NCI-H2029 (cell line): ENCODE measurements at regions not wholly inside any gene's neighbourhood (a gene's known extent, or its start where the extent isn't known, plus 50 kb on each side); places are given as distances from the start of the nearest gene placed in this dataset.
"Not testable (repeated sequence)": the region's sequence is repeated elsewhere in the genome, so short reads cannot be mapped to it uniquely, and the experiment has no call there.

Experiments used
- DNase-seq: peaks from one replicate; lab custom pipeline; 2025; lab: John Stamatoyannopoulos, UW

DNA sequence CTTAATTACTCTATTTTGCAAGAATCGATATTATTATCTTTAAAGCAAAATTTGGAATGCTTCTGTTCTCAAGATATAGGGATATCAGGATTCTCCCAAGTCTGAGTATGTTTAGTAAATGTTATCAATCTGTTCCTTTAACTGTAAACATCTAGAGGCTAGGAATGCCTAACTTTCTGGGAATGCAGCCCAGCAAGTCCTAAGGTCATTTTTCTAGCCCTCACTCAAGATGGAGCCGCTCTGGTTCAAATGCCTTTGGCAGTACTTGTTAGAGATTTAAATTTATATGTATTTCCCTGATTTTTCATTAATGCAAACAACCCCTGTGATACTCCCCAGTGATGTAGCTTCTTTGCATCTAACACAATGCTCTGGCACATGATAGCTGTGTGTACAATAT lies 623.8 kb upstream of the LCORL start:
- DNase-seq = no peak

DNA sequence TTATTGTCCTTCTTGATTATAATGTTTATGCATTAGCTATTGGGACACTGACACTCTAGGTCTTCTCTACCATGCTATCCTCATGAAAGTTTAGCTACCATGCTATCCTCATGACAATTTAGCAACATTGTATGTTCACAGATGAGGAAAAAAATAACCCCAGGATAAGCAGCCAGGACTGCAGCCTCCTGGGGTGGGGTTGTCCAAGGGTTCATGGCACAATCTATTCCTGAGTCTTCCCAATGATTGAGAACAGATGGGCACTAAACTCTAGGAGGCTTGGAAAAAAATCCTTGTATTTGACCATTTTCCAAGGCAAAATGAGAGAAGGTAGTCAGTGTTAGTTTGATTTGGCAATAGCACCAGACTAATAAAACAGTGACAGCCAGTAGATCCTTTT lies 619.8 kb upstream of the LCORL start:
- DNase-seq = no peak

DNA sequence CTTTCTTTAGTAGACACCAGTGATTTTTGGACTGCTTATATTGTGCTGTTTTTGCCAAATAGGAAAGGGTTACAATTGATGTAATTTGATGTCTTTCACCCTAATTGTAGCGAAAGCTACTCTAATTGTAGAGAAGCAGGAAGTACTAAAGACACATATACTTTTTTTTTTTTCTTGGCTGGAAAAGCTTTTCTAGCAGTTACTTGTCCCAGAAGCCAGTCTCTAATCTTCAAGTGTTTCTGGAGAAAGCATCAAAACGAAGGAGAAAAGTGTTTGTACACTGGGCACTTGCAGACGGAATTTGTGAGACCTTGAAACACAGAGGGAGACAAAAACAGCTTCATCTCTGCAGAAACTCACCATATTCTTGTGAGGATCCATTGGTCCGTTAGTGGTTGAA lies 616.5 kb upstream of the LCORL start:
- DNase-seq = no peak

DNA sequence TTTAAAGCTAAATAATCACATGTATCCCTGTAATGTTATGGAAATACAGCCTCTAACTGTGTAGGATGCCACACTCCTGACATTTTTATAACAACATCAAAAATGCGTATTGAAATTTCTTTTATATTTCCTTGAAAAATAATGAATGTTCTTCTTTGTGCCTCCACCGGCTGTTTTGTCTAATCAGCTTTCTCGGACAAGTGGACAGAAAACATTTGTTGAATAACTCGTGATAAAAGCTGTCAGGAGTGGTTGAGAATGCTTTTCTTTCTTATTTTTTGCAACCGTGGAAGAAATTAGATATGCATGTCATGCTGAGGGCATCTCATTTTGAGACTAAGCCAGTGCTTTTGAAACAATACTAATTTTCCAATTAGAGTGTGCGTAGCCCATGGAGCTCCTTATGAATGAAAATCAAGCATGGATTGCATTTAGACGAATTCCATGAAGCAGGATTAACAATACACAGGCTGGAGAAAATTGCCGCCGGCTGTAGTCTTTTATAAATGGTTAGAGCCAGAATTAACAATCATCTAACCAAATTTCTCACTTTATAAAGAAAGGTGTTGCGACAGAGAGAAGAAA lies 614.5 kb upstream of the LCORL start:
- no peak for DNase-seq

DNA sequence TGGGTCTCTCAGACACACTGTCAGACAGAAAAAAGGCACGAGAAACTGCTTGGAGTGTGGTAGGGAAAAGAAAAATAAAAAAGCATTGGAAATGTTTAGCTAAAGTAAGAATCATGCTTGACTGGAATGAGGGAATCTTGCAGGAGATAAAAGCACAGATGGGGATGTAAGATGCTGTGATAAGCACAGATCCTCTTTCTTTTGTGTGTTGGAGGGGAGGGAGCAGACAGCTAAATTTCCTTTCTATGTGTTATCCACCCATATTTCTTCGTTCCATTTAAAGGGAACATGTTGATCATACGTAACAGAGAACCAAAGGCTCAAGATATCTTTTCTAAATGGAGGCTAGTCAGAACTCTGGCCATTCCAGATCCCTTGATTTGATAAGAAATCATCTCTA lies 614.0 kb upstream of the LCORL start:
- DNase-seq = no peak

DNA sequence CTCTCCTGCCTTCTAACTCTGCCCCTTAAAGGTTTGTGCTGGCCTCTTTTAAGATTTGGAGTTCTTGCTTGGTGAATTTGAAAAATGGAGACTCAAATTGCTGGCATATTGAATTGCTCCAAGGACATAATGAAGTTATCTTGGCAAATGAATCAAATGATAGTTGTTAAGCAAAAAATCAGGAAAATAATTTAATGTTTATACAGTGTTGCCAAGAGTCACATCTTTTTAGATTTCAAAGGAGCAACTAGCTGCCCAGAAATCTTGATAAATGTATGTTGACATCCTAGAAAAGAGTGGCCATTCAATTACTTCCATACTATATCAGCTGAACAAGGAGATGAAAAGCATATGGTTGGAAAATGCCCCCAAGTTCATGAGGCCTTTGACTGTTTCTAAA lies 610.0 kb upstream of the LCORL start:
- DNase-seq = no peak

DNA sequence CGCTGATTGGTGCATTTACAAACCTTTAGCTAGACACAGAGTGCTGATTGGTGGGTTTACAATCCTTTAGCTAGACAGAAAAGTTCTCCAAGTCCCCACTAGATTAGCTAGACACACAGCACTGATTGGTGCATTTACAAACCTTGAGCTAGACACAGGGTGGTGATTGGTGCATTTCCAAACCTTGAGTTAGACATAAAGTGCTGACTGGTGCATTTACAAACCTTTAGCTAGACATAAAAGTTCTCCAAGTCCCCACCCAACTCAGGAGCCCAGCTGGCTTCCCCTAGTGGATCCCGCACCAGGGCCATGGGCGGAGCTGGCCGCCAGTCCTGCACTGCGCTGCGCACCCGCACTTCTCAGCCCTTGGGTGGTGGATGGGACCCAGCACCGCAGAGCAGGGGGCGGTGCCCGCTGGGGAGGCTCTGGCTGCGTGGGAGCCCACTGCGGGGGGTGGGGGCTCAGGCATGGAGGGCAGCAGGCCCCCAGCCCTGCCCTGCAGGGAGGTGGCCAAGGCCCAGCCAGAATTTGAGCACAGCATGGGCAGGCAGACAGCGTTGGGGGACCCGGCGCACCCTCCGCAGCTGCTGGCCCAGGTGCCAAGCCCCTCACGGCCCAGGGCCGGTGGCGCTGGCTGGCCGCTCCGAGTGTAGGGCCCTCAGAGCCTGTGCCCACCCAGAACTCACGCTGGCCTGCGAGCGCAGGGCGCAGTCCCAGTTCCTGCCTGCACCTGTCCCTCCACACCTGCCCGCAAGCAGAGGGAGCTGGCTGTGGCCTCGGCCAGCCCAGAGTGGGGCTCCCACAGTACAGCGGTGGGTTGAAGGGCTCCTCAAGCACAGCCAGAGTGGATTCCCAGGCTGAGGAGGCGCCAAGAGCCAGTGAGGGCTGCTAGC lies 608.9 kb upstream of the LCORL start:
- no peak for DNase-seq

DNA sequence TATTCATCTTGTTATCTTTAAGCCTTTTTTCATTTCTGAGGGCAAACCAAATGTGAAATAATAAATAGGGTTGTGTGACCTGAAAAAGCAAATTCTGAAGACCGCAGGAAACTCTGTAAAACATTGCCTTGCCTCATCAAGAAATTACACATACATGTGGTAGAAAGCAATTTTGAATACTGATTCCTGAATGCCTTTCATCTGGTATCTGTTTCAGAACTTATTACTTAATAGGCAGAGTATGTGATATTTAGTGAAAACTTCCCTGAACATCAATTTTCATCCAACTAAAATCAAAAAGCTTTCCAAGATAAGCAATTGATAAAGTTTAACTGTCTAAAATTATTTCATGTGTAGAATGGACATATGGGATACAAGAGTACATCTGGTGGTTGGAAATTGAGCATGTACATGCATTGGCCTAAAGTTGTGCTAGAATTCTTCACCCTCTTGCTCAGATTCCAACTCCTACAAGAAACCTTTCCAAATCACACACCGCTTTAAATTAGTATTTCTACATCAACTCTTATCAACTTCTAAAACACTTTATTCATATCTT lies 606.0 kb upstream of the LCORL start:
- DNase-seq = no peak

DNA sequence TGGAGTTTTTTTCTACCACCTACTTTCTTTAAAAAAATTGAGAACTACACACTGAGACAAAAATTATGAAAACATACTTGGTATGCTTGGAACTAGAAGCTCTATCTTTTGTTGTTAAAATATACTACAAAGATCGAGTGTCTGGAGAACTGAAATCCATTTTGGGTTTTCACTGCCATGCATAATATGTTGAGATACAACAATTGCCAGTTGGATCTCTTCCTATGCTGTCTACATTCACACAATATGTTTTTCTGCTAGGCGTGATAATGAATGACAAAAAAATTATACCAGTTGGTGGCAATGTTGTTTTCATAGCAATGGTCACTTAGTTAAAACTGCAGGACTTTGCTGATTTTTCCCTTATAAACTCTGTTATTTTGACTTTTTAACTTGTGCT lies 605.4 kb upstream of the LCORL start:
- DNase-seq = no peak

DNA sequence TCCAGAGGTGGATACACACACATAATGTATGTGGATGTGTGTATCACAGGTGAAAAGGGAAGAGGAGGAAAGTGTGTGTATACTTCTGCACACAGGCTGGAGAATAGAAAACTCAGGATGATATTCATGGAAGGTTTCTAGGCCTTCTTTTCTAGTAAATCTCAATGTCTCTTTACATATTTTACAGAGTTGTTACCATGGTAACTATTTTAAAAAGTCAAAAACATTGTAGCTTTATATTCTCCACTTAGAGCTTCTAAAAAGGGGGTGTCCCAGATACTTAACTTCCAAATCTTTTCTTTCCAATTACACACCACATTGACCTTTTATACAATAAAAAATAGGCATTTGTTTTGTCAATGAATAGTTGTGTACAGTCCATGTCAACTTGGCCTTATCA lies 604.8 kb upstream of the LCORL start:
- DNase-seq = no peak

DNA sequence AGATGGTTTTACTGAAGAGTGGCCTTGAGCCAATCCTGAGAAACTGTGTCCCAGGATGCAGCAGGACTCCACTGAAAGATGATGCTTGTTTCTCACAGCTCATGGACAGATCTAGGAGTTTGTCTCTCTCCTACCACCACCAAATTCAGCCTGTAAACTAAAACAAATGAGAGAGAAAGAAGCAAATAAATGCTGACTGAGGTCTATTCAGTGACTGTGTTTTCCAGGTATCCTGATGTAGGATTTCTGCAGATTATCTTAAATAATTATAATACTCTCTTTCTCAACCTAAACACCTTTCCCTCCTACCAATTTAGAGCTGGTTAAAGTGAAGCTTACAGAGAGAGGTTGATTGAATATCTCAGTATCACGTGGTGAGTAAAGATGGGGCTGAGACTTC lies 599.6 kb upstream of the LCORL start:
- DNase-seq = no peak

DNA sequence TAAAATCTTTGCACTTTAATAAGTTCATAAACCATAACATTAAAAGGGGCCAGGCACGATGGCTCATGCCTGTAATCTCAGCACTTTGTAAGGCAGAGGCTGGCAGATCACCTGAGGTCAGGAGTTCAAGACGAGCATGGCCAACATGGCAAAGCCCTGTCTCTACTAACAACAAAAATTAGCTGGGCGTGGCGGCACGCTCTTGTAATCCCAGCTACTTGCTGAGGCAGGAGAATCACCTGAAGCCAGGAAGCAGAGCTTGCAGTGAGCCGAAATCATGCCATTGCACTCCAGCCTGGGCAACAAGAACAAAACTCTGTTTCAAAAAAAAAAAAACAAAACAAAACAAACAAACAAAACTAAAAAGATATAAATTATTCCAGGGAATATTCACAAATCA lies 595.2 kb upstream of the LCORL start:
- no peak for DNase-seq

DNA sequence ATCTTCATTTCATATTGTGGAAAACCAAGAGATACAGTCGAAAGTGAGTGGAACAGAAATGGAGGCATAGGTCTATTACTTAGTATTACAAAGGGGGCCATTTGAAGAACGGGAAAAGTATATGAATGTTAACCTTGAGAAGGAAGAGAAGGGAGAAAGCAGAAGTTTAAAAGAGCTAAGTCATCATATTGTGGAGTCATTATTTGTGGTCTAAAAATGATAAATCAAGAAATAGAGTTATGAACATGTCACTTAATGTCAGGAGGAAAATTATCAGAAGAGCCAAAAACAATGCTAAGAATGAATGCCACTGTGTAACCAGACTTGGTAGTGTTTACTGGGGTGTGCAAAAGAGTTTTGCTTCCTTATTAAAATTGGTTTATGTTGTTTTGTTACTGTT lies 589.5 kb upstream of the LCORL start:
- no peak for DNase-seq

DNA sequence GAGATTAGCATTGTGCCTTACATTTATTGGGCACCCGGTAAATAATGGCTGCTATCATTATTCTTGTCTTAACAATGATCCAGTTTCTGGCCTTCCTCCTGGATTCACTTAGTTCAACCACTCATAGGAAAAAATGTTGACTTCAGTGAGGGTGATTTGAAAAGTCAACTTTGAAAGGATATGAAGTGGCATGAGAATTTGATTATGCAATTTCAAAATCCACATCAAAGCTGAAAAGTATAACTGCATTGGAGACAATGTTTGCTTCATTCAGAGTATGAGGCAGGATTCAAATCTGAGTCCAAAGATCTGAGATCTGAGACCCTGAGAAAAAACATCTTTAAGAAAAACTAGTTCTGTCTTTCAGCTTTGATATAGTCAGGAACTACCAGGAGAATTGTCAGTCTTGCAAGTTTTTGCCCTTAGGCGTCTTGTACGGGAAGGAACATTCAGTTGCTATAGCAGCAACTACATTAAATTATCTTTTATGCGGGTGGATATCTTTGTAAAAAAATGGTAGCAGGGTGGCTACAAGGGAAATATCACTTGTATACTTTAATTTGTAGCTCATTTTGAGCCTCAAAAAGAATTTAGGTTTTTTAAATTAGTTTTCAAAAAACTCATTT lies 587.5 kb upstream of the LCORL start:
- no peak for DNase-seq

DNA sequence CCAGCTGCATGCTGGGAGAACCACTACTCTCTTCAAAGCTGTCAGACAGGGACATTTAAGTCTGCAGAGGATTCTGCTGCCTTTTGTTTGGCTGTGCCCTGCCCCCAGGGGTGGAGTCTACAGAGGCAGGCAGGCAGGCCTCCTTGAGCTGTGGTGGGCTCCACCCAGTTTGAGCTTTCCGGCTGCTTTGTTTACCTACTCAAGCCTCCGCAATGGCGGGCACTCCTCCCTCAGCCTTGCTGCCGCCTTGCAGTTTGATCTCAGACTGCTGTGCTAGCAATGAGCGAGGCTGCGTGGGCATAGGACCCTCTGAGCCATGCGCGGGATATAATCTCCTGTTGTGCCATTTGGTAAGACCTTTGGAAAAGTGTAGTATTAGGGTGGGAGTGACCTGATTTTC lies 581.1 kb upstream of the LCORL start:
- not testable (repeated sequence) for DNase-seq

DNA sequence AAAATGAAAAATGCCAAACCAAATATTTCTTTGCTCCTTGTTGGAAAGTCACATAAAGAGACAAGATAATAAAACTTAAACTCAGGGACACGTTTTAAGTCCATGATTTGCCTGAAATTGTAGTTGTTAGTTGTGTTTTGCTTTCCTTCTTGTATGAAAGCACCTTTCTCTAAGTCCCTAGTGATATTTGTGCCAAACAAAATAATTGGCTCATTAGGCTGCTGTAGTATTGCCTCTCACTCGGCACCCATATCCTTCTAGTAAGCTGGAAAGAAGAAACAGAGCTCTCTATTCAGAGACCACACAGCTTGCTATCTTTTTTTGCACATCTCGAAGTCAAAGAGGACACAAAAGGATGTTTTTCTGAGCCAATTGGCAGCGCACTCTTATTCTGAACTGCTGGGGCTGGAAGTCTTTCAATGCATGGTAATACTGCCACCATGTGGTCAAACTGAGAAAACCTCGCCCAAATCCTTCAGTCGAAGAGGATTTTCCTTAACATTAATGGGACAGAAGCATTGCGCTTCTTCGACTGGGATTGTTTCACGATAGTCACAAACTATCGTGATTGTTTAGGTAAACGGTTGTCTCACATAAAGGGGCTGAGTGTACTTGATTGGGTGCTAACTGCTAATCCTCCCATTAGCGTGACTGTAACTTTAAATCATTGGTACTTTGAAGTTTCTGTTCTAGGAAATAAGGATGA lies 571.9 kb upstream of the LCORL start:
- DNase-seq = peak; percentile 73

DNA sequence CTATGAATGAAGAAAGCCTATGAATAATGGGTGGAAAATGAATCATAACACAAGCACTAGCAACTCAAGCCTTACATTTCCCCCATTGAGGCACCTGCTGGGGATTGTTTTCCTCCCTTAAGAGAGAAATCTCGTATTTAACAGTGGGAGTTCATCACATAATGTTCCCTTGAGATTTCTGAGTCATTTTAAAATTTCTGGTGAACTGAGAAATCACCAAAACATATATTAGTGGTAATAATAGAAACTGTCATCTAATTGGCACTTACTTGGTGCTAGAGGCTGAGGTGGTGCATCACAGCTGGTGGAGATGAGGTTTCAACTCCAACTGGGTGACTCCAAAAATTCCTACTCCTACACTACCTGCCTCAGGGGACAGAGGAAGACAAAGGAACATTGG lies 561.3 kb upstream of the LCORL start:
- DNase-seq = no peak

DNA sequence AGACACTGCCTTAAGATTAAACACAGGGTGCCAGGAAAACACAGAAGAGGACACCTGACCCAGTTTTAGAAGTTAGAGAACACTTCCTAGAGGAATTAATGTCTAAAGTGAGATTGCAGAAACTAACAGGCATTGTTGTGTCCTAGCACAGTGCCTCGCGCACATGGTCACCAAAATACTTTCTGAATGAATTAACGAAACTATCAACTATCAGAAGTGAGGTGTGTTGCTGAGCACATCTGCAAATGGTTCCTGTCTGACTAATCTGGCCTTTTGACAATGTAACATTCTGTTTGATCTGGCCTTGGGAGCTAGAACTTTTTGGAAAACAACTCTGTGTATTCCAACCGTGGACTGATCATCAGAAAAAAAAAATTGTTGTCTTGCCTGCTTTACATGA lies 556.8 kb upstream of the LCORL start:
- no peak for DNase-seq

DNA sequence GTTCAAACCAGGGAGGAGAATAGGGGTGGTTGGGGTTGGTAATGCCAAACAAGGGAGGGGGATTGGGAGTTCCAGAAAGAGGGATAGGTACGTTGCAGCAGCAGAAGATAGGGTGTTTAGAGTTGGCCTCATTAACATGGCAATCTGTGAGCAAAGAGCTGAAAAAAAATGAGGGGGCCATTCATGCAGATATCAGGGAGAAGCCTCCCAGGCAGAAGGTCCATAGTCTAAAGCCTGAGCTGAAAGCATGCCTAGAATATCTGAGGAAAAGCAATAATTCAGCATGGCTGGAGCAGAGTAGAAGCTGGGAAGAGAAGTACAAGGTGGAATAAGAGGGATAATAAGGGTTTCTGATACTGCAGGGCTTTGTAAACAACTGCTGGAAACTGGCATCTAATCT lies 550.9 kb upstream of the LCORL start:
- no peak for DNase-seq

DNA sequence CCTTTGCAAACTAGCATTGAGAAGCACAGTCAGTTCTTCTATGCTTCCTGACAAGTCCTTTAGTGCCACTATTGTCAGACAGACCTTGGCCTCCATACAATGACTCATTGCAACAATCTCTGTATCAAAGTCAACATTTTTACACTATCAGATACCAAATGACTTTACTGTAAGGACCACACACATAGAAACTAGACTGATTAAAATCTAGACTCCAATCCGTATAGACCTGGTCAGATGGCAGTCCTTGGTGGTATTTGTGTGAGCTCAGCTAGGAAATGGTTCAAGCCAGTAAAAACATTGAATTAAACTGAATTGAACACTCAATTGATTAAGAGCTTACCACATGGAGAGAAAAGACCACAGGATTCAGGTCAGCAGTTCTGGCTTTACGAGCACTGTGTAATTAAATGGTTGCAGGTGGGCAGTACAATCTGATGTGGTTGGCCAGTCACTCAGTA lies 549.8 kb upstream of the LCORL start:
- DNase-seq = no peak

DNA sequence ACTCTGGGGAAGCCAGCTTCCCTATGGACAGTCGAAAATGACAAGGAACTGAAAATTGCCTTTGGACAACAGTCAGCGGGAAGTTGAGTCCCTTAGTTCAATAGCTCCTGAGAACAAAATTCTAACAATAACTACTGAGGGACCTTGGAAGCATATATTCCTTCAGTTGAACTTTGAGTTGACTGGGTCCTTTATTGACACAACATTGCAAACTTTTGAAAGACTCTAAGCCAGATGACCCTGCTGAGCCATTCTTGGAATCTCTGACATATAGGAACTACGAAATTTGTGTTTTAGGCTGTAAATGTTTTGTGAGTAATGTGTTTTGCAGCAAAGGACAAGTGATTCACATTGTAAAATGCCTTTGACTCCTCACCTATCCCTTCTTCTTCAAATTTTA lies 548.8 kb upstream of the LCORL start:
- no peak for DNase-seq

DNA sequence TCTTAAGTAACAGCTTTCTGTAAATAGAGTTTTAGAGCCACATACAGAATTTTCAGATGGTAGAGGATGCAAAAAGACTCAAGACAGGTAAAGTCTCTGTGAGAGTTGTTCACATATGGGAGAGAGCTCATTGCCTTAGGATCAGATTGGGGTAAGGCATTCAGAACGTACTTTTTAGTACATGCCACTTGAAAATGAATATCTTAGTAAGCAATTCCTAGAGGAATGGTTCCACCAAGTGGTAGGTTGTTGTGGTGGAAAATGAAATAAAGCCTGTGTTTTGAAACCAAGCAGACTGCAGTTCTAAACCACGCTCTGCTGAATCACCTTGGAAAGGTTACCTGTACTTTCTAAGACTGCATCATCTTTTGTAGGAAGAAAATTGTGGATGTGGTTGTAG lies 547.0 kb upstream of the LCORL start:
- DNase-seq = no peak
